ENCODE measurements at regions not wholly inside any gene's neighbourhood (a gene's known extent, or its start where the extent isn't known, plus 50 kb on each side); places are given as distances from the start of the nearest gene placed in this dataset.
"Not testable (repeated sequence)": the region's sequence is repeated elsewhere in the genome, so short reads cannot be mapped to it uniquely, and the experiment has no call there.

DNA sequence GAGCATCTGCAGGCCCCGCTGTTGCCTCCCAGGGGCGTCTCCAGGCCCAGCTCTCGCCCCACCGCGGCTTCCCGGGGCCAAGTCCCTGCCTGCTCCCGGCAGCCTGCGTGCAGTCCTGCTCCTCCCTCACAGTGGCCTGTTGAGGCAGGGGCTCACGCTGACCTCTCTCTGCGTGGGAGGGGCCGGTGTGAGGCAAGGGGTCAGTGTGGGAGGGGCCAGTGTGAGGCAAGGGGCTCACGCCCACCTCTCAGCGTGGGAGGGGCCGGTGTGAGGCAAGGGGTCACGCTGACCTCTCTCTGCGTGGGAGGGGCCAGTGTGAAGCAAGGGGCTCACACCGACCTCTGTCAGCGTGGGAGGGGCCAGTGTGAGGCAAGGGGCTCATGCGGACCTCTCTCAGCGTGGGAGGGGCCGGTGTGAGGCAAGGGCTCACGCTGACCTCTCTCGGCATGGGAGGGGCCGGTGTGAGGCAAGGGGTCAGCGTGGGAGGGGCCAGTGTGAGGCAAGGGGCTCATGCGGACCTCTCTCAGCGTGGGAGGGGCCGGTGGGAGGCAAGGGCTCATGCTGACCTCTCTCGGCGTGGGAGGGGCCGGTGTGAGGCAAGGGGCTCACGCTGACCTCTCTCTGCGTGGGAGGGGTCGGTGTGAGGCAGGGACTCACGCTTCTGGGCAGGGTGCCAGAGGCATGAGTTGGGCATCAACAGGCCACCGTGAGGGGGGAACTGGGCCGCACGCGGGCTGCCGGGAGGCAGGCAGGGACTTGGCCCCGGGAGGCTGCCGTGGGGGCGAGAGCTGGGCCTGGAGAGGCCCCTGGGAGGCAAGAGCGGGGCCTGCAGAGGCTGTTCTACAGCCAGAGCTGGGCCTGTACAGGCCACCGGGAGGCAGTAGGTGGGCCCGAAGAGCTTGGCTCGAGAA lies 120.6 kb downstream of the SEPTIN14 start:
- TF ChIP-seq, protein P1, sequence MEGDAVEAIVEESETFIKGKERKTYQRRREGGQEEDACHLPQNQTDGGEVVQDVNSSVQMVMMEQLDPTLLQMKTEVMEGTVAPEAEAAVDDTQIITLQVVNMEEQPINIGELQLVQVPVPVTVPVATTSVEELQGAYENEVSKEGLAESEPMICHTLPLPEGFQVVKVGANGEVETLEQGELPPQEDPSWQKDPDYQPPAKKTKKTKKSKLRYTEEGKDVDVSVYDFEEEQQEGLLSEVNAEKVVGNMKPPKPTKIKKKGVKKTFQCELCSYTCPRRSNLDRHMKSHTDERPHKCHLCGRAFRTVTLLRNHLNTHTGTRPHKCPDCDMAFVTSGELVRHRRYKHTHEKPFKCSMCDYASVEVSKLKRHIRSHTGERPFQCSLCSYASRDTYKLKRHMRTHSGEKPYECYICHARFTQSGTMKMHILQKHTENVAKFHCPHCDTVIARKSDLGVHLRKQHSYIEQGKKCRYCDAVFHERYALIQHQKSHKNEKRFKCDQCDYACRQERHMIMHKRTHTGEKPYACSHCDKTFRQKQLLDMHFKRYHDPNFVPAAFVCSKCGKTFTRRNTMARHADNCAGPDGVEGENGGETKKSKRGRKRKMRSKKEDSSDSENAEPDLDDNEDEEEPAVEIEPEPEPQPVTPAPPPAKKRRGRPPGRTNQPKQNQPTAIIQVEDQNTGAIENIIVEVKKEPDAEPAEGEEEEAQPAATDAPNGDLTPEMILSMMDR (IDR thresholded peaks at IDR 0.05), result not testable (repeated sequence)
- not testable (repeated sequence) for TF ChIP-seq POLR2A (IDR thresholded peaks at IDR 0.05)

Data from body of pancreas (tissue), 4 donors.